ENCODE measurements at regions not wholly inside any gene's neighbourhood (a gene's known extent, or its start where the extent isn't known, plus 50 kb on each side); places are given as distances from the start of the nearest gene placed in this dataset.

DNA sequence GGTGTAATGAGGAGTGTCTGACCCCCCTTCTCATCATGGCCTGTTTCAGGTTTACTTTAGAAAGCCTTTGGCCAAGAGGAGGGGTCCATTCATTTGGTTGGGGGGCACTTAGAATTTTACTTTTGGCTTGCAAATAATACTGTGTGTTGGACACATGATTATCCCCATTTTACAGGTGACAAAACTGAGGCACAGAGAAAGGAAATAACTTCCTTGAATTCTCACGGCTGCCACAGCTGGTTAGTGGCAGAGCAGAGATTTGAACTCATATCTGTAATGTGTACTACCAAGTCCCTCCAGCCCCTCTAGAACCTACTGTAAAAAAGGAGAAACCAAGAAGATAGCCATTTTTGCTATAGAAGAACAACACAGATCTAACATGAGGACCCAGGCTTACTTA lies 124.8 kb upstream of the NDUFV2 start:
- Histone ChIP-seq H3K36me3 (ENCODE audit: insufficient read depth, low read length) (no peaks in the 10 kb centered on the region), H3K9ac (ENCODE audit: low read depth, low read length) (no peak overlapping the region), H3K9me3 (ENCODE audit: control insufficient read depth, insufficient read depth, low read length) (peaks cover 6% of the 10 kb centered on the region; the same call in 1 of the 2 replicates), H3K4me1 (ENCODE audit: insufficient read depth, low read length) (peaks cover 22% of the 10 kb centered on the region)

GRCh38 chr18:8978394-8978793 lies 124.1 kb upstream of the NDUFV2 start:
- Histone ChIP-seq H3K36me3 (ENCODE audit: insufficient read depth, low read length) (no peaks in the 10 kb centered on the region), H3K9me3 (ENCODE audit: control insufficient read depth, insufficient read depth, low read length) (peaks cover 6% of the 10 kb centered on the region; the same call in 1 of the 2 replicates), H3K9ac (ENCODE audit: low read depth, low read length) (no peak overlapping the region), H3K4me1 (ENCODE audit: insufficient read depth, low read length) (peaks cover 27% of the 10 kb centered on the region)

GRCh38 chr18:8979258-8979988 lies 123.1 kb upstream of the NDUFV2 start:
- no peaks in the 10 kb centered on the region for H3K36me3 ChIP-seq (ENCODE audit: insufficient read depth, low read length)
- peaks cover 27% of the 10 kb centered on the region for H3K4me1 ChIP-seq (ENCODE audit: insufficient read depth, low read length)
- peaks cover 2% of the 10 kb centered on the region; the same call in 1 of the 2 replicates for H3K9me3 ChIP-seq (ENCODE audit: control insufficient read depth, insufficient read depth, low read length)
- H3K9ac ChIP-seq (ENCODE audit: low read depth, low read length), result no peak overlapping the region

- Histone ChIP-seq H3K4me1 (ENCODE audit: insufficient read depth, low read length) (peaks cover 27% of the 10 kb centered on the region), H3K9ac (ENCODE audit: low read depth, low read length) (no peak overlapping the region), H3K9me3 (ENCODE audit: control insufficient read depth, insufficient read depth, low read length) (no peaks in the 10 kb centered on the region), H3K36me3 (ENCODE audit: insufficient read depth, low read length) (no peaks in the 10 kb centered on the region)
These were observed 122.0 kb upstream of the NDUFV2 start for GRCh38 chr18:8980496-8980895.

DNA sequence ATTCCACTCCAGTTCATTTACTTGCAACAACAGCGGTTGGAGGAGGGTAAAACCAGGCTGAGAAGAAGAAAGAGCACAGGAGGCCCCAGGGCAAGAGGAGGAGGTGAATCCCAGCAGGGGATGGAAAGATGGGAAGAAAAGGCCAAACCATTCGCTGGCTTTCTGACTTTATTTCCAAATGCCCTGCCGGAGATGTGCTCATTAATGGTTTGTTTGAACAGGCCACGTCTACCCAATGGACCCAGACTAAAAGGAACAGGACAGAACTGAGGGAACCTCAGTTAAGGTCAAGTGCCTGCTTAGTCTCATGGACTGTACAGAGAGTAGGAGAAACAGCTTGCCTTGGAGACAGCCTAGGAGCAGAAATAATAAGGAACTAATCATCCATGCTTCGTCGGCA lies 121.6 kb upstream of the NDUFV2 start:
- H3K9ac ChIP-seq (ENCODE audit: low read depth, low read length), result no peak overlapping the region
- H3K9me3 ChIP-seq (ENCODE audit: control insufficient read depth, insufficient read depth, low read length), result no peaks in the 10 kb centered on the region
- peaks cover 27% of the 10 kb centered on the region for H3K4me1 ChIP-seq (ENCODE audit: insufficient read depth, low read length)
- H3K36me3 ChIP-seq (ENCODE audit: insufficient read depth, low read length), result no peaks in the 10 kb centered on the region

- no peaks in the 10 kb centered on the region for H3K36me3 ChIP-seq (ENCODE audit: insufficient read depth, low read length)
- no peaks in the 10 kb centered on the region for H3K9me3 ChIP-seq (ENCODE audit: control insufficient read depth, insufficient read depth, low read length)
- peaks cover 30% of the 10 kb centered on the region for H3K4me1 ChIP-seq (ENCODE audit: insufficient read depth, low read length)
- no peak overlapping the region for H3K9ac ChIP-seq (ENCODE audit: low read depth, low read length)
These were observed 119.9 kb upstream of the NDUFV2 start for GRCh38 chr18:8982416-8983183.

GRCh38 chr18:8983195-8983594 lies 119.3 kb upstream of the NDUFV2 start:
- no peak overlapping the region for H3K9ac ChIP-seq (ENCODE audit: low read depth, low read length)
- peaks cover 35% of the 10 kb centered on the region for H3K4me1 ChIP-seq (ENCODE audit: insufficient read depth, low read length)
- no peaks in the 10 kb centered on the region for H3K36me3 ChIP-seq (ENCODE audit: insufficient read depth, low read length)
- no peaks in the 10 kb centered on the region for H3K9me3 ChIP-seq (ENCODE audit: control insufficient read depth, insufficient read depth, low read length)

DNA sequence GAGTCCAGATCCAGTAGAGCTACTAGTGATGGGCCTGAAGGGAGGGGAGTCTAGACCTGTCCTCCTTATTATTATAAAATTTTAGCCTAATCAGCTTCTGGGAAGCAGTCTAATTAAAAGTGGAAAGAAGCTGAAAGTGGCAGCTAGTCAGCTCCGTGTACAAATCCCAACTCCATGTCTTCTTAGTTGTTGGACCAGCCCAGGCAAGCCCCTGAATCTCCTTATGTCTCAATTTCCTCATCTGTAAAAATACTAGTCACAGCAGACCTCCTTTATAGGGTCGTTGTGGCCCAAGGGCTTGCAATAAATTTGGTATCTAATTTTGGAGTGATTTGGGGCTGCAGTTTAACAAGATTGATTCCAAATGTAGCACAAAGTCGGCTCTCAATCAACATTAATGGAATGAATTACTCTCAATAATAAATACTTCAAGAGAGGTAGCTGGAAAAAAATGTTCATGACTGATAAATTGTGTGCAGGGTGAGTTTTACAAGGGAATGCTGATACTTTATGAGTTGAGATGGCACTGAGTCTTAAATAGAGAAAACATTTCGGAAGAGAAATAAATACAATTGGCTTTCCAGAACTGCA lies 118.3 kb upstream of the NDUFV2 start:
- no peaks in the 10 kb centered on the region for H3K9me3 ChIP-seq (ENCODE audit: control insufficient read depth, insufficient read depth, low read length)
- peaks cover 30% of the 10 kb centered on the region for H3K4me1 ChIP-seq (ENCODE audit: insufficient read depth, low read length)
- H3K9ac ChIP-seq (ENCODE audit: low read depth, low read length), result no peak overlapping the region
- no peaks in the 10 kb centered on the region for H3K36me3 ChIP-seq (ENCODE audit: insufficient read depth, low read length)

DNA sequence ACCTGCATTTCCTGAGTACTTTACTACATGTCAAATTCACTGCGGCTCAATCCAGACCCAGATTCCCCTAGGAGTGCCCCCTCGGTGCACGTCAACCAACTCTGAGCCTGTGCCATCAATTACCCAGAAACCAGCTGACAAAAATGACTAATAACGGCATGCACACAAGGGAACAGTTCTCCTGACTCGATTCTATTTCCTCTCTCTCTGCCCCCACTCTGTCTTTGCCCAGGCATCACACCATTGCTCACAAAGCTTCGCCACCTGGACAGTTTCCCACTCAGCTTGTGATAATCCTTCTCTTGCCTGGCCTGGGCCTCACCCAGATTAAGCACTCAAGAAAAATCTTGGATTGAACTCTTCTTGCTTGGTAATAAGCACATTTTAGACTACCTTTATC lies 115.3 kb upstream of the NDUFV2 start:
- Histone ChIP-seq H3K9ac (ENCODE audit: low read depth, low read length) (no peak overlapping the region), H3K4me1 (ENCODE audit: insufficient read depth, low read length) (peaks cover 15% of the 10 kb centered on the region)

GRCh38 chr18:8988260-8988871 lies 114.1 kb upstream of the NDUFV2 start:
- H3K4me1 ChIP-seq (ENCODE audit: insufficient read depth, low read length), result peaks cover 8% of the 10 kb centered on the region; the same call in 1 of the 2 replicates
- no peaks in the 10 kb centered on the region for H3K36me3 ChIP-seq (ENCODE audit: insufficient read depth, low read length)
- H3K9ac ChIP-seq (ENCODE audit: low read depth, low read length), result no peak overlapping the region
- H3K9me3 ChIP-seq (ENCODE audit: control insufficient read depth, insufficient read depth, low read length), result no peaks in the 10 kb centered on the region

More for the DNA sequence above, 115.3 kb upstream of the NDUFV2 start:
- no peaks in the 10 kb centered on the region for H3K9me3 ChIP-seq (ENCODE audit: control insufficient read depth, insufficient read depth, low read length)
- no peaks in the 10 kb centered on the region for H3K36me3 ChIP-seq (ENCODE audit: insufficient read depth, low read length)

- Histone ChIP-seq H3K4me1 (ENCODE audit: insufficient read depth, low read length) (peaks cover 8% of the 10 kb centered on the region; the same call in 1 of the 2 replicates), H3K9ac (ENCODE audit: low read depth, low read length) (no peak overlapping the region), H3K9me3 (ENCODE audit: control insufficient read depth, insufficient read depth, low read length) (no peaks in the 10 kb centered on the region), H3K36me3 (ENCODE audit: insufficient read depth, low read length) (no peaks in the 10 kb centered on the region)
These were observed 113.5 kb upstream of the NDUFV2 start for GRCh38 chr18:8989017-8989416.

DNA sequence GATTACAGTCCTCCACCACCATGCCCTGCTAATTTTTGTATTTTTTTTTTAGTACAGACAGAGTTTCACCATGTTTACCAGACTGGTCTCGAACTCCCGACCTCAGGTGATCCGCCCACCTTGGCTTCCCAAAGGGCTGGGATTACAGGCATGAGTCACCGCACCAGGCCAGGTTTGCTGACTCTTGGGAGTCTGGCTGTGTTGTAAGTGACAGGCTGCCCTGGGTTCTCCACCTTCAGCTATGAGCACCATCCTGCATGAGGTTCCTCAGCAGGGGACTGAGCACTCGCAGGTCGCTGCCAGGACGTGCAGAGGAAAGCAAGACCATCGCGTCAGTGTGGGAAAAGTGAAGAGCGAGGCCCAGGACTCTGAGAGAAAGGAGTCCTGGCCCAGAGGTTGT lies 112.6 kb upstream of the NDUFV2 start:
- H3K9me3 ChIP-seq (ENCODE audit: control insufficient read depth, insufficient read depth, low read length), result no peaks in the 10 kb centered on the region
- no peaks in the 10 kb centered on the region for H3K36me3 ChIP-seq (ENCODE audit: insufficient read depth, low read length)
- H3K9ac ChIP-seq (ENCODE audit: low read depth, low read length), result no peak overlapping the region
- H3K4me1 ChIP-seq (ENCODE audit: insufficient read depth, low read length), result peaks cover 8% of the 10 kb centered on the region; the same call in 1 of the 2 replicates

DNA sequence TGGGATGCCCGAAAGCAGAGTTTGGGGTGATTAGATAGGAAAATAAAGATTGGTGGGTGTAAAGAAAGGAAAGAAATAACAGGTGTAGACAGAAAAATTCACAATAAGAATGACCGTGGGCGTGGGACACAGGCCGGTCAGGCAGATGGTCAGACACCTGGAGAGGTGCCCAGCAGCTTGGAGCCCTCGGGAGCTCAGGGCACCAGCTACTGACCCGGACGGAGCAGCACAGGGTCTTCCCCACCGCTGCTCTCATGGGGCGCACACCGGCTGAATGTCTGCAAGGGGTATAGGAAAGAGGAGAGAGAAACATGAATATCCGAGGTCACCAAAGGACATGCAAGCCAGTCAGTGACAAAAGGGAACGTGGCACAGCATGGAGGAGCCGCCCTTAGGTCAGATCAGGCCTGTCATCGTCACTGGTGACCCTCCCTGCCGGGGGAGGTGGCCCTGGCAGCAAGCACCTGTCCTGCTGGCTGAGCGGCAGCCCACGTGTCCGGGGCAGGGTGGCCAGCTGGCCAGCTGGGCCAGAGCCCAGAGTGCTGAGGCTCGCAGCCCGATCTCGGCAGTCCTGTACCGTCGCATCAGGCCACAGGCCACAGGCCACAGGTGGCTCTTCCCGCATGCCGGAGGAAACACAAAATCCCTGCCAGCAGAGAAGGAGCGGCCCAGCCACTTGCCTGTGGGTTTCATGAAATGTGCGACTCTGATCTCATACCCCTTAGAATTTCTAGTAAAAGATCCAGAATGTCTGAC lies 112.0 kb upstream of the NDUFV2 start:
- Histone ChIP-seq H3K4me1 (ENCODE audit: insufficient read depth, low read length) (peaks cover 8% of the 10 kb centered on the region; the same call in 1 of the 2 replicates), H3K9me3 (ENCODE audit: control insufficient read depth, insufficient read depth, low read length) (no peaks in the 10 kb centered on the region), H3K9ac (ENCODE audit: low read depth, low read length) (no peak overlapping the region), H3K36me3 (ENCODE audit: insufficient read depth, low read length) (no peaks in the 10 kb centered on the region)

GRCh38 chr18:8991155-8991554 lies 111.3 kb upstream of the NDUFV2 start:
- Histone ChIP-seq H3K36me3 (ENCODE audit: insufficient read depth, low read length) (no peaks in the 10 kb centered on the region), H3K9me3 (ENCODE audit: control insufficient read depth, insufficient read depth, low read length) (no peaks in the 10 kb centered on the region), H3K9ac (ENCODE audit: low read depth, low read length) (no peak overlapping the region), H3K4me1 (ENCODE audit: insufficient read depth, low read length) (peaks cover 8% of the 10 kb centered on the region; the same call in 1 of the 2 replicates)
